ENCODE measurements at regions not wholly inside any gene's neighbourhood (a gene's known extent, or its start where the extent isn't known, plus 50 kb on each side); places are given as distances from the start of the nearest gene placed in this dataset.

DNA sequence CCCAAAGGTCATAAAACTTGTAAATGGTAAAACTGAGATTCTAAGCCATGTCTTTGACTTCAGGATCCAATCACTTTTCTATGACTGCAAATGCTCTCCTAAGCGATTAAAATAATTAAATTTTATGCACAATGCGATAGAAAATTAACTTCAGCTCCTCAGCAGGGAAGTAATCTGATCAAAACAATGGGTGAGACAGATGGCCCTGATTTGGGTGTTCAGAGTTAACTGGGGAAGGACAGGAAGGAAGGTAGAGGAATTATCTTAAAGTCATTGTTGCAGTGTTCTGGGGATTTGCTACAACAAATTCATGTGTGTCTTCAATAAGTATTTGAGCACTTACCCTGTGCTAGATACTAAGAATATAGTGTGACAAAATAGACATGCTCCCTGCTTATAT is 446.0 kb upstream of the MEX3C start:
- Histone ChIP-seq H3K4me1 (no peaks in the 10 kb centered on the region), H3K4me3 (no peak overlapping the region), H3K36me3 (no peaks in the 10 kb centered on the region), H3K27me3 (no peaks in the 10 kb centered on the region), H3K9me3 (no peaks in the 10 kb centered on the region), H3K27ac (no peak overlapping the region)
- TF ChIP-seq EP300 (IDR thresholded peaks at IDR 0.05) (no peak), POLR2A (IDR thresholded peaks at IDR 0.05) (no peak), POLR2AphosphoS5 (IDR thresholded peaks at IDR 0.05) (no peak)
- TF ChIP-seq, protein P1, sequence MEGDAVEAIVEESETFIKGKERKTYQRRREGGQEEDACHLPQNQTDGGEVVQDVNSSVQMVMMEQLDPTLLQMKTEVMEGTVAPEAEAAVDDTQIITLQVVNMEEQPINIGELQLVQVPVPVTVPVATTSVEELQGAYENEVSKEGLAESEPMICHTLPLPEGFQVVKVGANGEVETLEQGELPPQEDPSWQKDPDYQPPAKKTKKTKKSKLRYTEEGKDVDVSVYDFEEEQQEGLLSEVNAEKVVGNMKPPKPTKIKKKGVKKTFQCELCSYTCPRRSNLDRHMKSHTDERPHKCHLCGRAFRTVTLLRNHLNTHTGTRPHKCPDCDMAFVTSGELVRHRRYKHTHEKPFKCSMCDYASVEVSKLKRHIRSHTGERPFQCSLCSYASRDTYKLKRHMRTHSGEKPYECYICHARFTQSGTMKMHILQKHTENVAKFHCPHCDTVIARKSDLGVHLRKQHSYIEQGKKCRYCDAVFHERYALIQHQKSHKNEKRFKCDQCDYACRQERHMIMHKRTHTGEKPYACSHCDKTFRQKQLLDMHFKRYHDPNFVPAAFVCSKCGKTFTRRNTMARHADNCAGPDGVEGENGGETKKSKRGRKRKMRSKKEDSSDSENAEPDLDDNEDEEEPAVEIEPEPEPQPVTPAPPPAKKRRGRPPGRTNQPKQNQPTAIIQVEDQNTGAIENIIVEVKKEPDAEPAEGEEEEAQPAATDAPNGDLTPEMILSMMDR (IDR thresholded peaks at IDR 0.05), result no peak
- no peak for DNase-seq
- WGBS, 5 donors, result 78 to 85% (median 81%) methylated on average over 2 of the region's 2 CpGs
- intact Hi-C loops (cut with DNase I; ENCODE audit: low total_unique reads), result no loop called here

DNA sequence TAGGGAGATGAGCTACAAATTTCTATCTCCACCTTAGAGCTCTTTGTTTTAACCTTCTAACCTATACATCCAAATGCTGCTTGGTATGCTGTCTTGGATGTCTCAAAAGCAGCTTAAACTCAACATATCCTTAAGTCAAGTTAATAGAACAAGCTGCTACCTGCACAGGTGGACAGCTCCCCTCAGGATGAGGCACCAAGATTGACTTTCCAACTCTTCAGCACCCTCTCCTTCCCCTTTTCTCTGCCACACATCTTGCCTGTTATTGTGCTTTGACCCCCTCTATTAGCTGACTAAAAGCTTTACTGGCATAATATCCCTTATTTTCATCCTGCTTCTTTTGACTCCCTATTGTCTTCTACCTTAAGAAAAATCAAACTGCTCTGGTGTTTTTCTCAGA is 448.1 kb upstream of the MEX3C start:
- no peaks in the 10 kb centered on the region for H3K9me3 ChIP-seq
- no peaks in the 10 kb centered on the region for H3K36me3 ChIP-seq
- no peak for TF ChIP-seq POLR2A (IDR thresholded peaks at IDR 0.05)
- TF ChIP-seq, protein P1 (IDR thresholded peaks at IDR 0.05), result no peak
- no peak for TF ChIP-seq POLR2AphosphoS5 (IDR thresholded peaks at IDR 0.05)
- no peak for TF ChIP-seq EP300 (IDR thresholded peaks at IDR 0.05)
- intact Hi-C loops (cut with DNase I; ENCODE audit: low total_unique reads), result no loop called here
- no peak overlapping the region for H3K4me3 ChIP-seq
- H3K27me3 ChIP-seq, result no peaks in the 10 kb centered on the region
- no peak for DNase-seq
- no peak overlapping the region for H3K27ac ChIP-seq
- H3K4me1 ChIP-seq, result no peaks in the 10 kb centered on the region

DNA sequence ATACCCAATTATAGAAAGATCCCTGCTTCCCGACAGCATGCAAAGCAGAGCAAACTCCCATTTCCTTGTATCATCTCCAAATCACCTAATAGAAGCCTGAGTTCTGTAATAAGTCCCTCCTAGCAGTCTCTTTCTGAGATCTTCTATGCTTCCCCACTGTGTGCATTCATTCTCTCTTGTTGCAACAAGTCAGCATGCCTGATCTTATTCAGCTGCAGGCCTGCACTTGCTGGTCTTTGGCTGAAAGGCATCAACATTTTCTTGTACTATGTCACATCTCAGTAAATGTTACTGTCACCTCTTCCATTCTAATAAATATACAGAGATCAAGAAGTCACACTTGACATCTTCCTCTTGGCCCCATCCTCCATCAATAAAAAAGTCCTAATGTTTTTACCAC is 449.9 kb upstream of the MEX3C start:
- intact Hi-C loops (cut with DNase I; ENCODE audit: low total_unique reads), result no loop called here

DNA sequence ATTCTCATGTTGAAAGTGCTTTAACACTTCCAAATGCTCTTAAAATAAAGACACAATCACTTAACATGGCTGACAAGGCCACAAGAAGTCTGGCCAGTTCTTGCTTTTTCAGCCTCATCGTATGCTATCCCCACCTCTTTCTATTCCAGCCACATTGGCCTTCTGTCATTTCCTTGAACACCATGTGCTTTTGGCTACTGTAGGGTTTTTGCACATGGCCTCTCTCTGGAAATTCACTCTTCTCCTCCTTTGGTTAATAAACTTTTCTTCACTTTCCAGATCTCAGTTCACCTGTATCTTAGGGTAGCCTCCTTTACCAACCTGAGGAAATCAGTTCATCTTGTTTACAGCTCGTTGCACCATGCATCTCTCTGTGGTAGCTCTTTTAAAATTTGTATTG is 450.5 kb upstream of the MEX3C start:
- TF ChIP-seq POLR2AphosphoS5 (IDR thresholded peaks at IDR 0.05), result no peak
- TF ChIP-seq POLR2A (IDR thresholded peaks at IDR 0.05), result no peak
- TF ChIP-seq EP300 (IDR thresholded peaks at IDR 0.05), result no peak
- TF ChIP-seq, protein P1 (IDR thresholded peaks at IDR 0.05), result no peak
- no peaks in the 10 kb centered on the region for H3K9me3 ChIP-seq
- DNase-seq, result no peak
- no peaks in the 10 kb centered on the region for H3K4me1 ChIP-seq
- no peak overlapping the region for H3K4me3 ChIP-seq
- no peaks in the 10 kb centered on the region for H3K27me3 ChIP-seq
- intact Hi-C loops (cut with DNase I; ENCODE audit: low total_unique reads), result no loop called here
- WGBS, 5 donors, result 58 to 75% (median 63%) methylated on average over 2 of the region's 2 CpGs
- H3K27ac ChIP-seq, result no peak overlapping the region
- no peaks in the 10 kb centered on the region for H3K36me3 ChIP-seq

More for the DNA sequence above, 449.9 kb upstream of the MEX3C start:
- TF ChIP-seq, protein P1 (IDR thresholded peaks at IDR 0.05), result no peak
- no peak for TF ChIP-seq EP300 (IDR thresholded peaks at IDR 0.05)
- no peak for TF ChIP-seq POLR2AphosphoS5 (IDR thresholded peaks at IDR 0.05)
- no peak for TF ChIP-seq POLR2A (IDR thresholded peaks at IDR 0.05)
- 83 to 94% (median 91%) methylated on average over 1 of the region's 1 CpG for WGBS, 5 donors
- Histone ChIP-seq H3K4me3 (no peak overlapping the region), H3K27ac (no peak overlapping the region), H3K36me3 (no peaks in the 10 kb centered on the region), H3K9me3 (no peaks in the 10 kb centered on the region), H3K4me1 (no peaks in the 10 kb centered on the region), H3K27me3 (no peaks in the 10 kb centered on the region)
- DNase-seq, result no peak

Measured in stomach (tissue), 8 donors.